Cardiac muscle cell (in vitro differentiated cells and primary cell): ENCODE measurements at regions not wholly inside any gene's neighbourhood (a gene's known extent, or its start where the extent isn't known, plus 50 kb on each side); places are given as distances from the start of the nearest gene placed in this dataset.

Experiments
- DNase-seq, 2 donors: peaks; one replicate each; pipeline versions ENCODE4 v3.0.0 to v3.0.0-alpha.2; 2010 to 2017; ENCODE audit warnings: low read depth in 1 of 2, low spot score in 1 of 2
- H3K27ac ChIP-seq: fragments of 200-600 bp; sonication (generic); 2 replicates; pipeline ENCODE4 v1.5.1; 2016
- H3K27me3 ChIP-seq: fragments of 200-600 bp; sonication (generic); 2 replicates; pipeline ENCODE4 v1.6.0; 2016; ENCODE audit warnings: control low read depth
- H3K36me3 ChIP-seq: fragments of 200-600 bp; sonication (generic); 2 replicates; pipeline ENCODE4 v1.5.1; 2016; ENCODE audit warnings: control low read depth
- H3K4me1 ChIP-seq: fragments of 200-600 bp; sonication (generic); 2 replicates; pipeline ENCODE4 v1.8.1; 2017; ENCODE audit warnings: low read depth, mild to moderate bottlenecking, mixed run types
- H3K4me3 ChIP-seq: fragments of 200-600 bp; sonication (generic); 2 replicates; pipeline ENCODE4 v1.5.1; 2016; ENCODE audit warnings: mild to moderate bottlenecking
- H3K9me3 ChIP-seq: fragments of 200-600 bp; sonication (generic); 2 replicates; pipeline ENCODE4 v1.5.1; 2017; ENCODE audit warnings: low read depth, mild to moderate bottlenecking, control low read depth
- TF ChIP-seq, protein P1 (sequence below): IDR thresholded peaks from 2 replicates; pipeline ENCODE4 v1.5.1; 2012; ENCODE audit warnings: low read depth, mild to moderate bottlenecking, low read length

DNA sequence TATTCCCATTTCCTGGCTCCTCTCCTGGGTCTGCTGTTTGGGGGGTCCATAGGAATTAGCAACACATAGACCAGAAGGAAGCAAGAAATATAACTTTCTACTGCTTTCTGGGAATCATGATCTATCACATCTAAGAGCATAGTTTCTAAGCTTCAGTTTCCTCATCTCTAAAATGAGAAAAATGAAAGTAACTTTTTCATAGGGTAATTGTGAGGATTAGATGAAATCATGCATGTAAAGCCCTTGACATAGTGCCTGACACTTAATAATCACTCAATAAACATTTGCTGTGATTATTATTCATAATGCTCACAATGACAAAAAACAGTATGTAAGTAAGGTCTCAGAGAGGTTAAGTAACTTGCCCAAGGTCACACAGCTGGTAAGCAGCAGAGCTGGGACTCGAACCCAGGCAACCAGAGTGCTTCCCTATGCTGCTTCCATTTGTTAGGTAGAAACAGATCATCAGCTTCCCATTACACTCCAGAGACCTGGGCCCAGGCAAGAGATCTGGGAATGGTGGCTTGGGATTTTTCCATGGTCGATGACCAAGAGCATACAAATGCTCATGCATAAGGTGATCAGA, 86.6 kb upstream of the MAFB start:
- Histone ChIP-seq H3K4me3 (no peak overlapping the region), H3K27me3 (no peaks in the 10 kb centered on the region), H3K9me3 (no peaks in the 10 kb centered on the region), H3K4me1 (no peaks in the 10 kb centered on the region), H3K27ac (no peak overlapping the region), H3K36me3 (no peaks in the 10 kb centered on the region)
- no peak for DNase-seq
- TF ChIP-seq, protein P1, sequence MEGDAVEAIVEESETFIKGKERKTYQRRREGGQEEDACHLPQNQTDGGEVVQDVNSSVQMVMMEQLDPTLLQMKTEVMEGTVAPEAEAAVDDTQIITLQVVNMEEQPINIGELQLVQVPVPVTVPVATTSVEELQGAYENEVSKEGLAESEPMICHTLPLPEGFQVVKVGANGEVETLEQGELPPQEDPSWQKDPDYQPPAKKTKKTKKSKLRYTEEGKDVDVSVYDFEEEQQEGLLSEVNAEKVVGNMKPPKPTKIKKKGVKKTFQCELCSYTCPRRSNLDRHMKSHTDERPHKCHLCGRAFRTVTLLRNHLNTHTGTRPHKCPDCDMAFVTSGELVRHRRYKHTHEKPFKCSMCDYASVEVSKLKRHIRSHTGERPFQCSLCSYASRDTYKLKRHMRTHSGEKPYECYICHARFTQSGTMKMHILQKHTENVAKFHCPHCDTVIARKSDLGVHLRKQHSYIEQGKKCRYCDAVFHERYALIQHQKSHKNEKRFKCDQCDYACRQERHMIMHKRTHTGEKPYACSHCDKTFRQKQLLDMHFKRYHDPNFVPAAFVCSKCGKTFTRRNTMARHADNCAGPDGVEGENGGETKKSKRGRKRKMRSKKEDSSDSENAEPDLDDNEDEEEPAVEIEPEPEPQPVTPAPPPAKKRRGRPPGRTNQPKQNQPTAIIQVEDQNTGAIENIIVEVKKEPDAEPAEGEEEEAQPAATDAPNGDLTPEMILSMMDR: no peak

DNA sequence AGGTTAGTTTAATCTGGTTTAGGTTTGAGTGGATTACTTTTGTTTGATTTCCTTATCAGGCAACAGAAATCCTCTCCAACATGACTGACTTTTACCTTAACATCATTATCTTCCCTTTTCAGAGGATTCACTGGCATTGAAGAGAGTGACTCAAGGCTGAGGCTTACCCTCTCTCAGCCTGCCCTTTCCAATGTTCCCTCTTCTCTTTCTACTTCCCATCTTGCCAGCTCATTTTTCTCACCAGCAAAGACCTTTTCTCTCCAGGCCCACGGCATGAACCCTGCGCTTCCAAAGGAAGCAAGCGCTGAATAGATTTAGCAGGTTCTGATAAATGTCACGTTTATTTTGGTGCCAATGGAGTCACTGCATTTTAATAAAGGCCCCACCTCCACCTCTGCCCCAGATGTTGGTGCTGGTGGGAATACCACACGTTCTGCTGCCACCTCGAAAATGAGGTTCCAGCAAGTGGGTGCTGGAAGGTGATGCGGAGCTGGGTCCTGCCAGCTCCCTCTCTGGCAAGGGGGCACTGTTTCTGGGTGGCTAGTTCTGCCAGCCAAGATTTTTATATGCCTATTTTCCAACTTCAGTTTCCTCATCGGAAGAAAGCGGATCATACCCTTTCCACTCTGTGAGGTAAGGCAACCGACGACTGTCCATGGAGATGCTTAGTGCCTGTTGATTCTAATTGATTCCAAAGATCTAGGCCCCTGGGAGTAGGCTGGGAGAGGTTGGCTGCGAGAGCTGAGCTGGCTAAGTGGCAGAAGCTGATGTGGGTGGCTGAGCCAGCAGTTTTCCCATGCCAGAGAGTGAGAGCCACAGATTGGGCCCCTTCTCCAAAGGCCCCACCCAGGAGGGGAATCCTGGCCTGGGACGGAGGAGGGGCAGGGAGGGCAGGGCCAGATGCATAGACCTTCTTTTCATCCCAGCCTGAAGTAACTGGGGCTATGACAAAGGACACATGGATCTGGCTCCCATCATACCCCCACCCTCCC, 87.7 kb upstream of the MAFB start:
- no peaks in the 10 kb centered on the region for H3K36me3 ChIP-seq
- DNase-seq: no peak

DNA sequence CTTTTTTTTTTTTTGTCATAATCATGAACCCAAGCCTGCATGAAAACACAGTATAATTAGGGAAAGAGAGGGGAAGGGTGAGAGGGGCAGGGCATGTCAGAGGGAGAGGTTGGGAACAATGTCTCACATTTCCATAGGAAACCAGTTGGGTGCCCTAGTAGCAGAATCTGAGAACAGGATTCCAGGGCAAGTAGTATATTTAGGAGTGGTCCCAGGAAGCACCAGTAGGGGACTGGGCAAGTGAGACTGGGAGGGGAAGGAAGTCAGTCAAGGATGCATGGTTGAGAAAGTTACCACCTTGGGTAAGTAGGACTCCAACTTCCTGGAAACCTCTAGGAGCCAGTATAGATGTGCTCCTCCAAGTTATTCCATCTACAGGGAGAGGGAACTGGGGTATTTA, 88.6 kb upstream of the MAFB start:
- Histone ChIP-seq H3K27me3 (no peaks in the 10 kb centered on the region), H3K9me3 (no peaks in the 10 kb centered on the region), H3K36me3 (no peaks in the 10 kb centered on the region), H3K27ac (no peak overlapping the region), H3K4me3 (no peak overlapping the region), H3K4me1 (no peaks in the 10 kb centered on the region)
- TF ChIP-seq, protein P1: no peak
- DNase-seq: no peak

More for the DNA sequence above, 87.7 kb upstream of the MAFB start:
- Histone ChIP-seq H3K9me3 (no peaks in the 10 kb centered on the region), H3K27ac (no peak overlapping the region), H3K27me3 (no peaks in the 10 kb centered on the region), H3K4me1 (no peaks in the 10 kb centered on the region), H3K4me3 (no peak overlapping the region)
- TF ChIP-seq, protein P1: no peak

DNA sequence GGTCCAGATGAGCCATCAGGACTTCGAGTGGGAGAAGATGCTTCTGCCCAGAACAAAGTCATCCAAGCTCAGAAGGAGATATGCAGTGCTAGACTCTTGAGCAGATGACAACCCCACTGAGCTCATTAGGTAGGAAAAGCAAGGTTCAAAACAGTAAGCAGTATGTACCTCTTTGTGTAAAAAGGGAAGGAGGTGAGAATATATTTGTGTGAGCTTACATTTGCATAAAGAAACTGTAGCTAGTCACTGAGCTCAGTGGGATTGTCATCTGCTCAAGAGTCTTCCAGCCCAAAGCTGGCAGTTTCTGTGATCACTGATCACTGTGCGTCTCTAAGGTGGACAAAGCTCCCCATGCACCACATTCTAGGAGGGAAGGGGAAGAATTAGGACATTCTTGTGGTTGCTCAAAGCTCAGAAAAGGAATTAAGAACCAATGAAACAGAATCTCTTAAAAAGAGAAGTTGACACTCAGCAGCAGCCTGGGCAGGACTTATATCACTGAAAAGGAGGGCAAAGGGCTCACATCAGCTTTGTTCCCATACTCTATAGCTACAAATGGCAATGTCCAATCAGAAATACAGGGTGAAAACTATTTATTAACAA, 90.0 kb upstream of the MAFB start:
- Histone ChIP-seq H3K27ac (no peak overlapping the region), H3K36me3 (no peaks in the 10 kb centered on the region), H3K4me1 (no peaks in the 10 kb centered on the region), H3K4me3 (no peak overlapping the region), H3K9me3 (no peaks in the 10 kb centered on the region), H3K27me3 (no peaks in the 10 kb centered on the region)
- DNase-seq: no peak
- TF ChIP-seq, protein P1: no peak

DNA sequence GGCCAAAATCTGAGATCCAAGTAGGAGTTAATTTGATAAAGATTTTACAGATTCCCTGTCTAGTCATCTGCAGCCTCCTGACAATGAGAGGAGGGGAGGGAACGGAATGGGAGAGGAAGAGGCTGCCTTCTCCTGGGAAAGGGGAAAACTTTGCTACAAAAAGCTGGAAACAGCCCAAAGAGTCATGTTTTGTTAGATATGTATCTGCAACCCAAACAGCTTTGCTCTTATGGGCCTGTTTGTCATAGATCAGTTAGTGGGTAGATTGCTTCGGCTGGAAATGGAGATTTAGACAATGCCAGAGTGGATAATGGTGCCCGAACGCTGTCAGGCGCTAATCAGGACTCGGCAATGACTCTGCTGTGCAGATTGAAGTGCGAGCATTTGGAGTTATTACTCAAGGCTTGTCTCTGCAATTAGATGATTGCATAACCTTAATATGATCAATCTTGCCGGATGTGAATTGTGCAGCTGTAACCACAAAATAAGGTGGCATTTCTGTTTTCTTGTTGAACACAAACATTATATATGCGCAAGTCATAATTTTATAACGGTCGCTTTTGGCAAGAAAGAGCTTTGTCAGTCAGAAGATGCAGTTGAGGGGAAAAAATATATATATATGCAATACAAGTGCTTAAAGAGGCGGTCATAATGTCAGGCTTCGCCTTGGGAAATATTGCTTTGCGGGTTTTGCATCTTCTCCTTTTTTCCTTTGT, 92.4 kb upstream of the MAFB start:
- Histone ChIP-seq H3K4me1 (no peaks in the 10 kb centered on the region), H3K4me3 (no peak overlapping the region), H3K9me3 (no peaks in the 10 kb centered on the region), H3K27me3 (no peaks in the 10 kb centered on the region), H3K27ac (no peak overlapping the region), H3K36me3 (no peaks in the 10 kb centered on the region)
- DNase-seq: no peak
- TF ChIP-seq, protein P1: no peak
